Motor neuron (in vitro differentiated cells): ENCODE measurements at regions not wholly inside any gene's neighbourhood (a gene's known extent, or its start where the extent isn't known, plus 50 kb on each side); places are given as distances from the start of the nearest gene placed in this dataset.
A peak's percentile ranks its signal among the peaks of the same experiment; 100 is the strongest.

Source experiments
- ATAC-seq, 8 experiments: fragments of 200-7000 bp; cut with Tn5 transposase; replicated peaks in 6 of 8; 2 replicates each; pipeline ENCODE4 v1.8.0; 2021; ENCODE audit warnings: mild to moderate bottlenecking in 8 of 8, moderate library complexity in 8 of 8
- H3K27ac ChIP-seq, 2 donors: fragments of 250-450 bp; sonication (Bioruptor Pico); 2 replicates each; pipeline ENCODE4 v1.9.0; 2021; ENCODE audit warnings: antibody characterized with exemption in 2 of 2, mild to moderate bottlenecking in 2 of 2, moderate library complexity in 1 of 2
- H3K4me1 ChIP-seq, 2 donors: fragments of 250-450 bp; sonication (Bioruptor Pico); replicated peaks in 1 of 2; 2 replicates each; pipeline ENCODE4 v1.6.1; 2021; ENCODE audit warnings: antibody characterized with exemption in 2 of 2, mild to moderate bottlenecking in 2 of 2, moderate library complexity in 1 of 2
- H3K4me3 ChIP-seq, 5 donors: fragments of 250-450 bp; sonication (Bioruptor Pico); 2 replicates each; pipeline ENCODE4 v1.9.0; 2021; ENCODE audit warnings: antibody characterized with exemption in 5 of 5, mild to moderate bottlenecking in 5 of 5, moderate library complexity in 4 of 5
- WGBS, 10 experiments: fragments of 450-650 bp; shearing (Covaris generic); methylation state at CpG; one replicate each; pipeline ENCODE4 v1.0.0; 2022; 5-methylcytosine and 5-hydroxymethylcytosine counted together
- in situ Hi-C, 9 experiments: fragments of 400-800 bp; cut with MboI; loops; one replicate each; pipeline ENCODE4 v1.15.0; 2021; ENCODE audit warnings: low sequenced_read_pairs in 9 of 9, low pct_unique_long_range_greater_than_20kb in 2 of 9; ENCODE audit not compliant: unreplicated experiment in 9 of 9

GRCh38 chr1:116454940-116455339 is 81.9 kb downstream of the ATP1A1 start:
- Histone ChIP-seq H3K27ac (no peak overlapping the region), H3K4me3 (no peak overlapping the region), H3K4me1 (peaks cover 28 to 34% of the 10 kb centered on the region in 2 donors)
- WGBS, 10 experiments = 40 to 100% (median 82%) methylated on average over 1 to 3 of the region's 3 CpGs; no CpG with 5 or more reads in 6 of the 10 experiments
- in situ Hi-C loops = no loop called here
- ATAC-seq = no peak

GRCh38 chr1:116455509-116455908 is 82.5 kb downstream of the ATP1A1 start:
- H3K4me1 ChIP-seq = peaks cover 28 to 33% of the 10 kb centered on the region in 2 donors
- H3K4me3 ChIP-seq = no peak overlapping the region
- in situ Hi-C loops = no loop called here
- ATAC-seq = no peak
- H3K27ac ChIP-seq = no peak overlapping the region
- 20 to 100% (median 89%) methylated on average over 1 to 3 of the region's 3 CpGs; no CpG with 5 or more reads in 3 of the 10 experiments for WGBS, 10 experiments

DNA sequence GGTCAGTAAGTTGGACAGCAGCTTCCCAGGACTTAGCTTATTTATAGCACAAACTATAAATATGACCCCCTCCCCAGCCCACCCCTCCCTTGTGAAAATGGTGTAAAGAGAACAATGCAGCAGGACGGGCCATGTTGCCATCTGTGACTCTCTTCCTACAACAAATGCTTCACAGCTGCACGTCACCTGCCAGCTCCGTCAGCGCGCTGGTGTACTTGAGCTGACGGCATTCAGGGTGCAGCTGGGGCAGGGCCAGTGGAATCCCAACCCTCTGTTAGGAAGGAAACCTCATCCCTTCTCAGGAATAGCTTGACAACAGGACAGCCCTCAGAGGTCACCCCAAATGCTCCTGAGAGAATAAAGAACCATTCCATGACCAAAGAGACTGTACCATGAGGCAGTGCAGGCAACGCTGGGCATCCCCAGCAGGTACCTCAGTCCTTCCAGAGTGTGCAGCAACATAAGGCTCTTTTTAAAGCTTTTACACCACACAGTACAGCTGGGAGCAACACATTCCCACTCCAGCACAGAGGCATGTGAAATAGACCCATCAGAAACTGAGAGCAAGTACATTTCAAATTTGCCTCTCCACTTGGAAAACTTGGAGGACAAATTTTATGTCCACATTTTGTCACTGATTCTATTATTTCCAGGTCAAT is 85.0 kb downstream of the ATP1A1 start:
- ATAC-seq = peak in 5 of 8 experiments; percentile 84 to 95 (median 93)

DNA sequence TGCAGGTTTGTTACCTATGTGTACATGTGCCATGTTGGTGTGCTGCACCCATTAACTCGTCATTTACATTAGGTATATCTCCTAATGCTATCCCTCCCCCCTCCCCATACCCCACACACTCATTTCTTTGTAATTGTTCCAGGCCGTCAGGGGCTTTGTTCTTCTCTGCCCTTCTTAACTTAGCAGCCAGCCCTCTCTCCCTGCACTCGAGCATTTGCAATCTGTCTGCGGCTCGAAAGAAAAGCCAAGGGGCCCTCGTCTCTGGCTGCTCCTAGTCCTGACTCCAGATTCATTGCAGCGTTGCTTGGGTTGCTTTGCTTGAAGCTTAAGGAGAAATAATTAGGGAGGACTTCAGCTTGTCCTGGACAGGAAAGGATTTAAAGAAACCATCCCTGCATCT is 85.7 kb downstream of the ATP1A1 start:
- in situ Hi-C loops = no loop called here
- Histone ChIP-seq H3K4me1 (peaks cover 4 to 15% of the 10 kb centered on the region in 2 donors), H3K27ac (peak overlapping the region in 1 of 2 donors; percentile 41), H3K4me3 (no peak overlapping the region)
- peak in 5 of 8 experiments; percentile 38 to 57 (median 50) for ATAC-seq
- WGBS, 10 experiments = 0 to 56% (median 9%) methylated on average over 1 to 6 of the region's 7 CpGs

More for the DNA sequence above, 85.0 kb downstream of the ATP1A1 start:
- in situ Hi-C loops = no loop called here
- Histone ChIP-seq H3K27ac (peak overlapping the region in 1 of 2 donors; percentile 56), H3K4me3 (no peak overlapping the region), H3K4me1 (peaks cover 5 to 15% of the 10 kb centered on the region in 2 donors)
- 17 to 83% (median 55%) methylated on average over 1 to 7 of the region's 7 CpGs; no CpG with 5 or more reads in 5 of the 10 experiments for WGBS, 10 experiments

DNA sequence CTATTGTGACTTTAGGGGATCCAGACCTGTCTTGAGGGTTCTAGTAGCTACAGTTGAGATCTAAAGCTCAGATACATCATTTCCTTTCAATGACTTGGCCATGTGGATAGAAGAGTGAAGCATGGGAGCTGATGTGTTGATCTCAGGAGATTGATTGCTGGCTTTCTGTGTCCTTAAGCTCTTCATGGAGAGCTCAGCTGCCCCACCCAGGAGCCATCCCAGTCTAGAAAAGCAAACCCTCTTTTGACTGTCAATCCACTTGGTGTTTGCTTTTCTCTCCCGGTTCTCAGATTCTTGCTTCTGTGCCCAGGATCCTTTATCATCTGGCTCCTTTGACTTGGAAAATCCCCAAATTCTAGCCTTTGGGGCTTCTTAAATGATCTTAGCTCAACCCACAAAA is 87.2 kb downstream of the ATP1A1 start:
- no peak overlapping the region for H3K27ac ChIP-seq
- 0 to 100% (median 40%) methylated on average over 1 of the region's 1 CpG; no CpG with 5 or more reads in 3 of the 10 experiments for WGBS, 10 experiments
- peaks cover 4 to 15% of the 10 kb centered on the region in 2 donors for H3K4me1 ChIP-seq

DNA sequence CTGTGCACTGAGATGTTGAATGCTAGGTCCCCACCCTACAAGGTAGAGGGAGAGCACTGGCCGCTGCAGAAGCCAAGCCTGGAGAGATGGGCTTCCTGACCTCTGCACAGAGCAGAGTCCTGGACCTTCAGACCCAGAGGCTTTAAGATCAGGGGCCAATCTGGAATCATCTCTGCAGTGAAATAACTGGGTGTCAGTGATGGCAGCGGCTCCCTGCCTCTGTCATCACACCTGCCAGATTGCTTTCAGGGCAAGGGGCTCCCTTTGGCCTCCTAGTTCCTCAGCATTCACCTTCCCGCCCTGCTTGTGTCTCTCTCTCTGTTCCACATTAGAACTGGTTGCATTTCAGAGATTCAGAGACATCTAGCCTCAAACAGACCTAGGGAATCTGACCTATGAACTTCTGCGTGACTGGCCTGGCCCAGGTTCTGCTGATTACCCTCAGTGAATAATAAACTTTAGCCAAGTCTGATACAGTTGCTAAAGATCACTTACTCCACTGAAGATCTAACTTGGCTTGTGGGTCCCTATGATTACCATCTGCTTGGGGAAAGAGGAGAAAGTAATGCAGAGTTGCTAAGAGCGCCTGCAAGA is 87.8 kb downstream of the ATP1A1 start:
- Histone ChIP-seq H3K27ac (no peak overlapping the region), H3K4me1 (peaks cover 4 to 15% of the 10 kb centered on the region in 2 donors), H3K4me3 (no peak overlapping the region)
- no peak for ATAC-seq
- in situ Hi-C loops = no loop called here
- 60 to 100% (median 96%) methylated on average over 1 to 5 of the region's 5 CpGs; no CpG with 5 or more reads in 2 of the 10 experiments for WGBS, 10 experiments

More for the DNA sequence above, 87.2 kb downstream of the ATP1A1 start:
- in situ Hi-C loops = no loop called here
- no peak overlapping the region for H3K4me3 ChIP-seq
- no peak for ATAC-seq

DNA sequence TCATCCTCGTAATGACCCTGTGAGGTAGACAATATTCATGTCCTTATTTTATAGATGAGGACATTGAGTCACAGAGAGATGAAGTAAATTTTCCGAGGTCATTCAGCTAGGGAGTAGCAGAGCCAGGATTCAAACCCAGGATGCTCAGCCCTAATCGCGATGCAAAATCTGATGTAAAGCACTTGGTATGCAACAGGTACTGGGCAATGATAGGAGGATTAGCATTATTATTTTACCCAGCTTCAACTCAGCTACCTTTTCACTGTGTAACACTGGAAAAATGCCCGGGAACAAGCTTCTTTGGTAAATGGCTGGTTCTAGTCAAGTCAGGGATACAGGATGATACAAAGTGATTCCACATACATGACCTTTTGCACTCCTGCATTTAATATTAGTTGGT is 88.7 kb downstream of the ATP1A1 start:
- in situ Hi-C loops = no loop called here
- Histone ChIP-seq H3K27ac (no peak overlapping the region), H3K4me3 (no peak overlapping the region), H3K4me1 (peaks cover 4 to 15% of the 10 kb centered on the region in 2 donors)
- no peak for ATAC-seq
- whole genome bisulfite sequencing, 10 experiments = 28 to 100% (median 91%) methylated on average over 1 to 5 of the region's 5 CpGs

DNA sequence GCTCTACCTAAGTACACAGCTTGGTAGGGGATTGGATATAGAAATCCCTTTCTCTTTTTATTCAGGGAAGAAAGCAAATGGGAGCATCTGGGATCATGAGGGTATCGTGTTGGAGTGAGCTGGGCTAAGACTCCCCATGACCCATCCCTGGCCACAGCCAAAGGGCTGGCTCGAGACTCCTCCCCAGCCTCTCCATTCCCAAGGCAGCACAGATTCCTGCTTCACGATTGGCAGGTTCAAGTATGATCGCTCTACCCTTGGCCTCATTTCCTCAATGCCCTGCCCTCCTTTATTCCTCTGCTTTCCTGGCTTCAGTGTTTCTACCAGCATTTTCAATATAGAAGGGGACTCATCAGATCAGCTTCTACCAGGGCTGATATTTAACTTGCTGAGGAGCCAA is 89.7 kb downstream of the ATP1A1 start:
- no peak for ATAC-seq
- Histone ChIP-seq H3K4me3 (no peak overlapping the region), H3K27ac (no peak overlapping the region), H3K4me1 (peaks cover 4 to 11% of the 10 kb centered on the region in 2 donors)
- WGBS, 10 experiments = 39 to 92% (median 78%) methylated on average over 1 to 4 of the region's 4 CpGs; no CpG with 5 or more reads in 2 of the 10 experiments
- in situ Hi-C loops = no loop called here

DNA sequence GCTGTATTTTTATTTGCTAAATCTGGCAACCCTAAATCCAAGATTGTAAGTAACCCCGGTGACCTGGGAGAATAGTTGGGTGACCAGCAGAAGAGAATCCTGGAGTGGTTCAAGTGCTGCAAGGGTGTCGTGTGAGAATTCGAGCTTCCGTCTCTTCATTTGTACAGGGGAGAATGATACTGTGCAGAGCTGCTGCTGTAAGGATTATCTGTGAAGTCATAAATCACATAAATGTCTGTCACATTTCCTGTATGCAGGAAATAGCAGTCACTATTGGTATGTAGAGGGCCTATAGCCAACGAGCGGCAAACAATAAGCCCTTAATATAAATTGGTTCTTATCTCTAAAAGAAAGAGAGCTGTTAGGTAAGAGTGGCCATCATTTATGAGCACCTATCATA is 90.7 kb downstream of the ATP1A1 start:
- Histone ChIP-seq H3K4me3 (no peak overlapping the region), H3K27ac (no peak overlapping the region), H3K4me1 (peaks cover 0 to 3% of the 10 kb centered on the region in 2 donors)
- peak in 1 of 8 experiments; percentile 25 for ATAC-seq
- 24 to 100% (median 87%) methylated on average over 1 to 6 of the region's 6 CpGs for WGBS, 10 experiments
- in situ Hi-C loops = no loop called here
